Astrocyte (in vitro differentiated cells and primary cell): ENCODE measurements at regions not wholly inside any gene's neighbourhood (a gene's known extent, or its start where the extent isn't known, plus 50 kb on each side); places are given as distances from the start of the nearest gene placed in this dataset.

Experiments used
- CTCF ChIP-seq: IDR thresholded peaks from 2 replicates; pipeline ENCODE4 v1.5.1; 2011; ENCODE audit warnings: low read depth, mild to moderate bottlenecking, inconsistent platforms, low read length, moderate library complexity; ENCODE audit not compliant: insufficient read depth
- EZH2 ChIP-seq: IDR thresholded peaks from 2 replicates; pipeline ENCODE4 v1.6.1; 2012; ENCODE audit warnings: mild to moderate bottlenecking, low read length, inconsistent platforms; ENCODE audit not compliant: insufficient read depth

GRCh38 chr6:68506911-68507310 lies 128.2 kb upstream of the ADGRB3 start:
- TF ChIP-seq CTCF (no peak), EZH2 (no peak)
